H1 (cell line): ENCODE measurements at regions not wholly inside any gene's neighbourhood (a gene's known extent, or its start where the extent isn't known, plus 50 kb on each side); places are given as distances from the start of the nearest gene placed in this dataset.

ENCODE experiments used
- ASH2L ChIP-seq: fragments of 200-600, 300-600 bp; sonication (generic); IDR thresholded peaks from one replicate; pipeline ENCODE4 v1.7.1; 2017; ENCODE audit warnings: low read length
- ATF3 ChIP-seq: IDR thresholded peaks from 2 replicates; pipeline ENCODE4 v1.6.1; 2011; ENCODE audit warnings: low read depth, mild to moderate bottlenecking, low read length; ENCODE audit not compliant: insufficient read depth
- CTCF ChIP-seq, 3 experiments: IDR thresholded peaks; 1 replicate in 2 of 3; 2 replicates in 1 of 3; pipeline versions ENCODE4 v1.5.1 to v1.6.1; 2011; ENCODE audit warnings: low read length in 3 of 3, mild to moderate bottlenecking in 3 of 3, inconsistent platforms in 2 of 3, low read depth in 1 of 3, moderate library complexity in 1 of 3; ENCODE audit not compliant: insufficient read depth in 1 of 3; ENCODE audit errors: control extremely low read depth in 1 of 3
- EZH2 ChIP-seq: fragments of 200-600 bp; sonication (generic); IDR thresholded peaks from 2 replicates; pipeline ENCODE4 v1.7.1; 2012; ENCODE audit warnings: low read depth, mild to moderate bottlenecking, moderate library complexity, low read length, inconsistent platforms; ENCODE audit not compliant: severe bottlenecking
- GABPA ChIP-seq: IDR thresholded peaks from 2 replicates; pipeline ENCODE4 v1.6.1; 2011; ENCODE audit warnings: mild to moderate bottlenecking, low read length, moderate library complexity, borderline replicate concordance; ENCODE audit not compliant: insufficient read depth
- PHF8 ChIP-seq: fragments of 200-600 bp; sonication (generic); conservative IDR thresholded peaks from 2 replicates; pipeline ENCODE4 v1.7.1; 2012; ENCODE audit warnings: low read depth, mild to moderate bottlenecking, inconsistent platforms, low read length, moderate library complexity
- RFX5 ChIP-seq: IDR thresholded peaks from 2 replicates; pipeline ENCODE4 v1.6.1; 2011; ENCODE audit warnings: low read depth, low read length, improper control_type of control experiment, borderline replicate concordance
- SP1 ChIP-seq: IDR thresholded peaks from 2 replicates; pipeline ENCODE4 v1.6.1; 2011; ENCODE audit warnings: low read depth, low read length
- SRF ChIP-seq: IDR thresholded peaks from 2 replicates; pipeline ENCODE4 v1.6.1; 2011; ENCODE audit warnings: mild to moderate bottlenecking, low read depth, low read length, moderate library complexity

- no peak for TF ChIP-seq EZH2
- TF ChIP-seq PHF8, result no peak
- TF ChIP-seq RFX5, result no peak
- no peak for TF ChIP-seq CTCF (IDR thresholded peaks at IDR 0.05; ENCODE audit: control extremely low read depth in 1 of 3, insufficient read depth in 1 of 3, low read depth in 1 of 3, low read length in 3 of 3)
- TF ChIP-seq GABPA, result no peak
- TF ChIP-seq ATF3, result no peak
- TF ChIP-seq SRF, result no peak
- no peak for TF ChIP-seq SP1
- no peak for TF ChIP-seq ASH2L
These were observed 122.5 kb upstream of the HDAC4 start for GRCh38 chr2:239523147-239523953.
